ENCODE measurements at regions not wholly inside any gene's neighbourhood (a gene's known extent, or its start where the extent isn't known, plus 50 kb on each side); places are given as distances from the start of the nearest gene placed in this dataset.
A peak's percentile ranks its signal among the peaks of the same experiment; 100 is the strongest.

DNA sequence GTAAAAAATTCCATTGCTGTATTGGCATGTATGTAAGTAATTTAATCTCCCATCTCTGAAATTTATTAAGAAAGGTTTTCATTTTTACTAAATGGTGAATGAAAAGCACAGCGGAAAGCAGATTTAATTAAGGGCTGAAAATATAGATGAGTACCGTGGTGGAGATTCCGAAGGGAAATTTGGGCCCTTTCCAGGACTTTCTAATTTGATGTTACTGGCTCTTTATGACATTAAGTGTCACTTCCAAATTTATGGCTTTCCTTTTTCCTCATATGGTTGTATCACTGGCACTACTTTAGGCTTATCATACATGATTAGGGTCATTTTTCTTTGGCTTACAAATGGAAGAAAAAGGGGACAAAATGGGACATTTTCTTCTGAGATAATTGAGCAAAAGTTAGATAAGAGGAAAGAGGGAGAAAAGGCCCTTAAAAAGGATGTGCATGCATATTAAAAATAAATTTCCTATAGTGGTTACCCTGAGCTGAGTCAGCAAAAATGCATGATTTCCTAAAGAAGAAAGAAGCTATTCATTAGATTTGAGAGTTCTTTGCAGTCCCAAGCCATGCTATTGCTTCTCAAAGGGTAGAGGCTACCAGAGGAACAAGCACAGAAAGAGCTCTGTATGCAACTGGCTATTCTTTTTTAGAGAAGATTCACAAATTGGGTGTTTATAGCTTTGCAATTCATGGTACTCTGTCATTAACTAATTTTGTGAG lies 74.9 kb upstream of the CNIH3 start (continued):
- TF ChIP-seq TCF7L2 (IDR thresholded peaks at IDR 0.05; ENCODE audit: borderline replicate concordance, extremely low read depth, insufficient read depth, insufficient read length) (no peak), ELF1 (IDR thresholded peaks at IDR 0.05; ENCODE audit: borderline replicate concordance, low read depth) (no peak), CBX3 (IDR thresholded peaks at IDR 0.05; ENCODE audit: low read depth) (no peak), EZH2 (IDR thresholded peaks at IDR 0.05) (no peak), SRF (IDR thresholded peaks at IDR 0.05; ENCODE audit: low read depth) (no peak), YY1 (IDR thresholded peaks at IDR 0.05; ENCODE audit: extremely low read depth, insufficient replicate concordance, low read depth, low read length) (no peak)

GRCh38 chr1:224541901-224542630 lies 74.1 kb upstream of the CNIH3 start:
- no TSS peak for BruUV-seq (replicated peaks)
- Histone ChIP-seq H3K79me2 (ENCODE audit: insufficient read depth, low read length) (no peaks in the 10 kb centered on the region), H3K9ac (ENCODE audit: low read length) (no peak overlapping the region), H3K9me3 (ENCODE audit: control insufficient read depth in 1 of 2, insufficient read depth in 1 of 2, low read depth in 1 of 2, low read length in 2 of 2) (no peaks in the 10 kb centered on the region), H3K9me2 (ENCODE audit: insufficient read depth) (no peaks in the 10 kb centered on the region; the same call in 1 of the 2 replicates), H3K27ac (ENCODE audit: low read depth, low read length) (no peak overlapping the region; the same call in 1 of the 2 replicates), H3K4me3 (replicated peaks in 1 of 2; ENCODE audit: low read depth in 1 of 2, low read length in 2 of 2) (no peak overlapping the region), H2AFZ (ENCODE audit: low read depth, low read length, poor library complexity, severe bottlenecking) (peak overlapping the region; percentile 40), H3K36me3 (ENCODE audit: control insufficient read depth in 1 of 2, insufficient read depth in 2 of 2, low read length in 2 of 2) (no peaks in the 10 kb centered on the region), H3K4me1 (ENCODE audit: control insufficient read depth in 1 of 2, insufficient read depth in 2 of 2, low read length in 2 of 2) (peaks cover 16 to 28% of the 10 kb centered on the region in 2 experiments), H3K4me2 (ENCODE audit: low read length) (peak overlapping the region; percentile 49), H4K20me1 (ENCODE audit: insufficient read depth) (no peaks in the 10 kb centered on the region), H3K27me3 (ENCODE audit: insufficient read depth, low read length) (no peaks in the 10 kb centered on the region)
- DNase-seq (ENCODE audit: low read depth, low spot score): no peak
- POLR2A ChIA-PET: interaction anchor here (1.3 to 1.9 kb wide), 2 partner anchors 14 to 23 kb away, joined by 3 to 6 read pairs; no protein-coding TSS in a partner anchor
- RAD21 ChIA-PET (ENCODE audit: low non-redundant PET in 1 of 2, low total read pairs in 2 of 2, uncharacterized antibody in 2 of 2, unreplicated experiment in 2 of 2): no interaction called here
- CTCF ChIA-PET: interaction anchor here (0.8 to 1.2 kb wide), 2 partner anchors 28 to 381 kb away, joined by 3 to 5 read pairs; no protein-coding TSS in a partner anchor
- no peak for ATAC-seq
- intact Hi-C loops (cut with micrococcal nuclease): no loop called here
- TF ChIP-seq RAD21 (IDR thresholded peaks at IDR 0.05; ENCODE audit: low read depth) (no peak), FOSL1 (IDR thresholded peaks at IDR 0.05; ENCODE audit: low read depth) (no peak), TCF7L2 (IDR thresholded peaks at IDR 0.05; ENCODE audit: borderline replicate concordance, extremely low read depth, insufficient read depth, insufficient read length) (no peak), ZNF274 (IDR thresholded peaks at IDR 0.05; ENCODE audit: low read depth, low read length) (no peak), CBX3 (IDR thresholded peaks at IDR 0.05; ENCODE audit: low read depth) (no peak), EGR1 (IDR thresholded peaks at IDR 0.05; ENCODE audit: low read depth) (no peak), EZH2phosphoT487 (IDR thresholded peaks at IDR 0.05; ENCODE audit: borderline replicate concordance) (no peak), MAX (IDR thresholded peaks at IDR 0.05) (no peak), POLR2A (IDR thresholded peaks at IDR 0.05; ENCODE audit: borderline replicate concordance, extremely low read depth, insufficient read depth, insufficient read length) (no peak), YY1 (IDR thresholded peaks at IDR 0.05; ENCODE audit: extremely low read depth, insufficient replicate concordance, low read depth, low read length) (no peak), POLR2AphosphoS5 (IDR thresholded peaks at IDR 0.05; ENCODE audit: low read depth, low read length) (no peak), CEBPB (IDR thresholded peaks at IDR 0.05; ENCODE audit: low read depth) (no peak), CTCF (IDR thresholded peaks at IDR 0.05 in 2 of 3, conservative IDR thresholded peaks at IDR 0.05 in 1 of 3; ENCODE audit: borderline replicate concordance in 1 of 3, insufficient read depth in 1 of 3, low read depth in 2 of 3, low read length in 2 of 3) (no peak), EZH2 (IDR thresholded peaks at IDR 0.05) (no peak)
- TF ChIP-seq, protein P1, sequence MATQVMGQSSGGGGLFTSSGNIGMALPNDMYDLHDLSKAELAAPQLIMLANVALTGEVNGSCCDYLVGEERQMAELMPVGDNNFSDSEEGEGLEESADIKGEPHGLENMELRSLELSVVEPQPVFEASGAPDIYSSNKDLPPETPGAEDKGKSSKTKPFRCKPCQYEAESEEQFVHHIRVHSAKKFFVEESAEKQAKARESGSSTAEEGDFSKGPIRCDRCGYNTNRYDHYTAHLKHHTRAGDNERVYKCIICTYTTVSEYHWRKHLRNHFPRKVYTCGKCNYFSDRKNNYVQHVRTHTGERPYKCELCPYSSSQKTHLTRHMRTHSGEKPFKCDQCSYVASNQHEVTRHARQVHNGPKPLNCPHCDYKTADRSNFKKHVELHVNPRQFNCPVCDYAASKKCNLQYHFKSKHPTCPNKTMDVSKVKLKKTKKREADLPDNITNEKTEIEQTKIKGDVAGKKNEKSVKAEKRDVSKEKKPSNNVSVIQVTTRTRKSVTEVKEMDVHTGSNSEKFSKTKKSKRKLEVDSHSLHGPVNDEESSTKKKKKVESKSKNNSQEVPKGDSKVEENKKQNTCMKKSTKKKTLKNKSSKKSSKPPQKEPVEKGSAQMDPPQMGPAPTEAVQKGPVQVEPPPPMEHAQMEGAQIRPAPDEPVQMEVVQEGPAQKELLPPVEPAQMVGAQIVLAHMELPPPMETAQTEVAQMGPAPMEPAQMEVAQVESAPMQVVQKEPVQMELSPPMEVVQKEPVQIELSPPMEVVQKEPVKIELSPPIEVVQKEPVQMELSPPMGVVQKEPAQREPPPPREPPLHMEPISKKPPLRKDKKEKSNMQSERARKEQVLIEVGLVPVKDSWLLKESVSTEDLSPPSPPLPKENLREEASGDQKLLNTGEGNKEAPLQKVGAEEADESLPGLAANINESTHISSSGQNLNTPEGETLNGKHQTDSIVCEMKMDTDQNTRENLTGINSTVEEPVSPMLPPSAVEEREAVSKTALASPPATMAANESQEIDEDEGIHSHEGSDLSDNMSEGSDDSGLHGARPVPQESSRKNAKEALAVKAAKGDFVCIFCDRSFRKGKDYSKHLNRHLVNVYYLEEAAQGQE (IDR thresholded peaks at IDR 0.05; ENCODE audit: low read depth): no peak
